22Rv1 (cell line): ENCODE measurements at regions not wholly inside any gene's neighbourhood (a gene's known extent, or its start where the extent isn't known, plus 50 kb on each side); places are given as distances from the start of the nearest gene placed in this dataset.

ENCODE experiments used
- H3K27ac ChIP-seq: fragments of 450-650 bp; 2 replicates; pipeline ENCODE4 v1.5.1; 2017
- CTCF ChIP-seq: fragments of 450-650 bp; IDR thresholded peaks from 2 replicates; pipeline ENCODE4 v1.5.1; 2017; ENCODE audit warnings: mild to moderate bottlenecking
- ZFX ChIP-seq: fragments of 450-650 bp; IDR thresholded peaks from 2 replicates; pipeline ENCODE4 v1.6.1; 2017; ENCODE audit warnings: antibody characterized with exemption, borderline replicate concordance

- H3K27ac ChIP-seq: no peak overlapping the region
- TF ChIP-seq ZFX: no peak
- no peak for TF ChIP-seq CTCF
Observed at GRCh38 chr10:109106604-109107003, 816.7 kb downstream of the XPNPEP1 start.

- no peak overlapping the region for H3K27ac ChIP-seq
- TF ChIP-seq ZFX (no peak), CTCF (no peak)
Observed at GRCh38 chr10:109105725-109106124, 817.6 kb downstream of the XPNPEP1 start.

- TF ChIP-seq ZFX (no peak), CTCF (no peak)
- H3K27ac ChIP-seq: no peak overlapping the region
Observed at GRCh38 chr10:109104806-109105205, 818.5 kb downstream of the XPNPEP1 start.

GRCh38 chr10:109103278-109103677, 820.0 kb downstream of the XPNPEP1 start:
- TF ChIP-seq CTCF (no peak), ZFX (no peak)
- no peak overlapping the region for H3K27ac ChIP-seq

- H3K27ac ChIP-seq: no peak overlapping the region
- TF ChIP-seq CTCF (no peak), ZFX (no peak)
Observed at GRCh38 chr10:109089779-109090178, 833.5 kb downstream of the XPNPEP1 start.

GRCh38 chr10:109071539-109071938, 851.8 kb downstream of the XPNPEP1 start:
- H3K27ac ChIP-seq: no peak overlapping the region
- no peak for TF ChIP-seq CTCF
- no peak for TF ChIP-seq ZFX

GRCh38 chr10:109070492-109070891, 852.8 kb downstream of the XPNPEP1 start:
- TF ChIP-seq CTCF (no peak), ZFX (no peak)
- H3K27ac ChIP-seq: no peak overlapping the region
